GM12864 (cell line): ENCODE measurements at regions not wholly inside any gene's neighbourhood (a gene's known extent, or its start where the extent isn't known, plus 50 kb on each side); places are given as distances from the start of the nearest gene placed in this dataset.

ENCODE experiments used
- DNase-seq: peaks from one replicate; pipeline ENCODE4 v3.0.0-alpha.2; 2011; ENCODE audit warnings: low read depth
- H3K4me3 ChIP-seq: 2 replicates; pipeline ENCODE4 v1.5.1; 2011; ENCODE audit warnings: mild to moderate bottlenecking, low read depth, low read length, control low read depth
- TF ChIP-seq, protein P1 (sequence below): IDR thresholded peaks from 2 replicates; pipeline ENCODE4 v1.5.1; 2011; ENCODE audit warnings: low read depth, mild to moderate bottlenecking, moderate library complexity, low read length, control low read depth, inconsistent platforms; ENCODE audit errors: missing control alignments

DNA sequence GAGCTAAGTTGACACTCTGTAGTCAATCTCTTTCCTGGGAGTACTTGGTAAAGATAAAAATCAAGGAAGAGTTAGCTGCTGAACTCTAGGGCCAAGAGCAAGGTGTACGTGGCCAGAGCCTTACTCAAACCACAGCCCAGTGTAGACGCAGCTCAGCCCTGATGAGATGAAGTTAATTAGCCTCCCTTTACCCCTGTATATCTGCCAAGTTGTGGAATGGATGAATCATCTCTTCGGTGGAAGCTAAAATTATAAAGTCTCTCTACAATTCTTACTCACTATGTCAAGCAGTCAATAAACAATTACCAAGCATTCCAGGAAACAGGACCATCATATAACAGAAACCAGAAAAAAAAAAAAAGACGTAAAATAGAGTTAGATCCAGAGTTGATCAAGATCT is 146.9 kb upstream of the UFM1 start:
- no peak for DNase-seq

GRCh38 chr13:38191016-38191415 is 158.6 kb upstream of the UFM1 start:
- TF ChIP-seq, protein P1, sequence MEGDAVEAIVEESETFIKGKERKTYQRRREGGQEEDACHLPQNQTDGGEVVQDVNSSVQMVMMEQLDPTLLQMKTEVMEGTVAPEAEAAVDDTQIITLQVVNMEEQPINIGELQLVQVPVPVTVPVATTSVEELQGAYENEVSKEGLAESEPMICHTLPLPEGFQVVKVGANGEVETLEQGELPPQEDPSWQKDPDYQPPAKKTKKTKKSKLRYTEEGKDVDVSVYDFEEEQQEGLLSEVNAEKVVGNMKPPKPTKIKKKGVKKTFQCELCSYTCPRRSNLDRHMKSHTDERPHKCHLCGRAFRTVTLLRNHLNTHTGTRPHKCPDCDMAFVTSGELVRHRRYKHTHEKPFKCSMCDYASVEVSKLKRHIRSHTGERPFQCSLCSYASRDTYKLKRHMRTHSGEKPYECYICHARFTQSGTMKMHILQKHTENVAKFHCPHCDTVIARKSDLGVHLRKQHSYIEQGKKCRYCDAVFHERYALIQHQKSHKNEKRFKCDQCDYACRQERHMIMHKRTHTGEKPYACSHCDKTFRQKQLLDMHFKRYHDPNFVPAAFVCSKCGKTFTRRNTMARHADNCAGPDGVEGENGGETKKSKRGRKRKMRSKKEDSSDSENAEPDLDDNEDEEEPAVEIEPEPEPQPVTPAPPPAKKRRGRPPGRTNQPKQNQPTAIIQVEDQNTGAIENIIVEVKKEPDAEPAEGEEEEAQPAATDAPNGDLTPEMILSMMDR = no peak
- DNase-seq = no peak
- no peak overlapping the region for H3K4me3 ChIP-seq

More for the DNA sequence above, 146.9 kb upstream of the UFM1 start:
- H3K4me3 ChIP-seq = no peak overlapping the region
- TF ChIP-seq, protein P1 = no peak

DNA sequence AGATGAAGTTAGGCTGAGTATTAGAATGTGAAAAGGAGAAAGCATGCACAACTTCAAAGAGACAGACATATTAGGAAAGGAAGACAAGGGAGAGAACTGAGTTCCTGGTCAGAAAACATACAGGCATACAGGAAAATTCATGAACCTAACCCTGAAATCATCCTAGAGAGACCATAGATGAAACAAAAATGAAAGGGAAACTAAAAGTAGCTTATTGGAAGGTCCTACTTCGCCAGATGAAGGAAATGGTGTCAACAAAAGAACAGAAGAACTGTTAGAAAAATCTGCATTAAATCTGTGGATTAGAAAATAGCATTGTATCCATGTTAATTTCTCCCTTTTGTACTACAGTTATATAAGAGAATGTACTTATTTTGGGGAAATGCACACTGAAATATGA is 169.0 kb upstream of the UFM1 start:
- TF ChIP-seq, protein P1 = no peak
- no peak overlapping the region for H3K4me3 ChIP-seq
- no peak for DNase-seq

GRCh38 chr13:38180126-38180525 is 169.5 kb upstream of the UFM1 start:
- TF ChIP-seq, protein P1 = no peak
- no peak overlapping the region for H3K4me3 ChIP-seq
- DNase-seq = no peak

GRCh38 chr13:38176664-38177063 is 173.0 kb upstream of the UFM1 start:
- TF ChIP-seq, protein P1 = no peak
- no peak for DNase-seq
- H3K4me3 ChIP-seq = no peak overlapping the region

- TF ChIP-seq, protein P1 = no peak
- DNase-seq = no peak
- no peak overlapping the region for H3K4me3 ChIP-seq
Observed at GRCh38 chr13:38173403-38173802, 176.2 kb upstream of the UFM1 start.

DNA sequence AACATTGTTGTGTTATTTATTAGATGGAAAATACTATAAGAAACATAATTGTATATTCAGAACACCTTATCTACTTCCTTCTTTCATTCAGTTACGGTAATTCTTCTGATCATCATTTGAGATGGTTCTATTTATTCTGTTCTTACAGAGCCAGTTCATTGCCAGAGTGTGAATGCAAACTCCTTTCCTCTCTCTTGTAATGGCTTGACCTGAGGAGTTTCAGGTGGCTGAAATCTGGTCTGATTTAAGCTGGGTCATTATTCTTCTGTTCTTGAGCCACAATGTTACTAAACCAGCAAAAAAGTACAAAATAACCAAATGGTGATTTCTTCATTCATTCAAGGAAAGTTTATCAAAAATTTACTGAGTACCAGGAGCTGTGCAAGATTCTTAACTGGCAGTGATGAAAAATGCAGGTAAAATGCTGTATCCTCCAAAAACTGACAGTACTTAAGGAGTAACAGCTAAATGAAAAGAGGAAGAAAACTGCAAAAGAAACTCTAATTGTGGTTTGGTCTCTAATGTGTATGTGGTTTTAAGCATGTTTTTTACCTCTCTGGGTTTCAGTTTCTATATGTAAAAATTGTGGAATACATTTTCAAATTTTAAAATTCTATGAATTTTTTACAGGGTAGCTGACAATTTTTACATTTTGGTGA is 182.4 kb upstream of the UFM1 start:
- no peak for DNase-seq
- no peak overlapping the region for H3K4me3 ChIP-seq
- TF ChIP-seq, protein P1 = no peak
